Gastrocnemius medialis (tissue), 4 donors: ENCODE measurements at regions not wholly inside any gene's neighbourhood (a gene's known extent, or its start where the extent isn't known, plus 50 kb on each side); places are given as distances from the start of the nearest gene placed in this dataset.

Experiments used
- ATAC-seq, 2 donors: fragments of 150-250 bp; one replicate each; pipeline ENCODE4 v1.9.1; 2016
- DNase-seq, 2 donors: peaks; one replicate each; pipeline ENCODE4 v3.0.0-alpha.2; 2019
- H3K27ac ChIP-seq, 4 donors: fragments of 200-600 bp; sonication (generic); 1 replicate in 1 of 4; 2 replicates in 3 of 4; pipeline ENCODE4 v1.5.1; 2016 to 2018; ENCODE audit warnings: mild to moderate bottlenecking in 2 of 4, moderate library complexity in 1 of 4
- H3K27me3 ChIP-seq, 3 donors: fragments of 200-600 bp; sonication (generic) in 2 of 3; 1 replicate in 1 of 3; 2 replicates in 2 of 3; pipeline versions ENCODE4 v1.5.1 to v1.6.0; 2016 to 2019; ENCODE audit warnings: mild to moderate bottlenecking in 1 of 3, moderate library complexity in 1 of 3
- H3K36me3 ChIP-seq, 2 donors: fragments of 200-600 bp; sonication (generic) in 1 of 2; one replicate each; pipeline ENCODE4 v1.5.1; 2017 to 2018
- H3K4me1 ChIP-seq, 2 donors: fragments of 200-600 bp; sonication (generic) in 1 of 2; one replicate each; pipeline ENCODE4 v1.5.1; 2016 to 2017; ENCODE audit warnings: mild to moderate bottlenecking in 2 of 2
- H3K4me3 ChIP-seq, 4 donors: fragments of 200-600 bp; sonication (generic) in 3 of 4; 1 replicate in 1 of 4; 2 replicates in 3 of 4; pipeline ENCODE4 v1.5.1; 2016 to 2019; ENCODE audit warnings: mild to moderate bottlenecking in 2 of 4
- H3K9me3 ChIP-seq, 3 donors: fragments of 200-600 bp; sonication (generic) in 2 of 3; 1 replicate in 1 of 3; 2 replicates in 2 of 3; pipeline ENCODE4 v1.5.1; 2016 to 2019
- CTCF ChIP-seq, 5 experiments: fragments of 450-650 bp in 3 of 5; fragments of 200-600 bp in 2 of 5; sonication (generic) in 2 of 5; IDR thresholded peaks in 4 of 5; conservative IDR thresholded peaks in 1 of 5; 1 replicate in 4 of 5; 2 replicates in 1 of 5; pipeline ENCODE4 v1.5.1; 2016 to 2019; ENCODE audit warnings: antibody characterized with exemption in 5 of 5, mild to moderate bottlenecking in 3 of 5, moderate library complexity in 3 of 5
- POLR2A ChIP-seq, 2 donors: fragments of 450-650 bp; IDR thresholded peaks; one replicate each; pipeline ENCODE4 v1.6.1; 2017; ENCODE audit warnings: antibody characterized with exemption in 2 of 2, mild to moderate bottlenecking in 2 of 2, moderate library complexity in 2 of 2
- in situ Hi-C, 4 donors: fragments of 200-750 bp; cut with MboI; loops; one replicate each; pipeline versions ENCODE4 v1.15.0 to v1.8.0; 2017; ENCODE audit warnings: low sequenced_read_pairs in 4 of 4
- intact Hi-C: fragments of 100-400 bp; cut with DNase I; formaldehyde crosslinking; loops from one replicate; pipeline ENCODE4 v1.15.1; 2023; ENCODE audit warnings: low total_unique reads

- Histone ChIP-seq H3K4me1 (no peaks in the 10 kb centered on the region), H3K27me3 (no peaks in the 10 kb centered on the region), H3K9me3 (no peaks in the 10 kb centered on the region), H3K36me3 (no peaks in the 10 kb centered on the region), H3K27ac (no peak overlapping the region), H3K4me3 (no peak overlapping the region)
- in situ Hi-C loops: no loop called here
- no peak for DNase-seq
- intact Hi-C loops: no loop called here
- TF ChIP-seq POLR2A (IDR thresholded peaks at IDR 0.05) (no peak), CTCF (IDR thresholded peaks at IDR 0.05 in 4 of 5, conservative IDR thresholded peaks at IDR 0.05 in 1 of 5) (no peak)
- ATAC-seq: no peak
These were observed 145.9 kb upstream of the FBXL4 start for GRCh38 chr6:99093456-99094190.

GRCh38 chr6:99092461-99092860 lies 144.7 kb upstream of the FBXL4 start:
- Histone ChIP-seq H3K4me3 (no peak overlapping the region), H3K27me3 (no peaks in the 10 kb centered on the region), H3K4me1 (no peaks in the 10 kb centered on the region), H3K36me3 (no peaks in the 10 kb centered on the region), H3K9me3 (no peaks in the 10 kb centered on the region), H3K27ac (no peak overlapping the region)
- intact Hi-C loops (no loop called here), in situ Hi-C loops (no loop called here)
- TF ChIP-seq POLR2A (IDR thresholded peaks at IDR 0.05) (no peak), CTCF (IDR thresholded peaks at IDR 0.05 in 4 of 5, conservative IDR thresholded peaks at IDR 0.05 in 1 of 5) (no peak)
- ATAC-seq (no peak), DNase-seq (no peak)

GRCh38 chr6:99091985-99092384 lies 144.2 kb upstream of the FBXL4 start:
- Histone ChIP-seq H3K27ac (no peak overlapping the region), H3K36me3 (no peaks in the 10 kb centered on the region), H3K4me1 (no peaks in the 10 kb centered on the region), H3K9me3 (no peaks in the 10 kb centered on the region), H3K4me3 (no peak overlapping the region), H3K27me3 (no peaks in the 10 kb centered on the region)
- ATAC-seq (no peak), DNase-seq (no peak)
- TF ChIP-seq POLR2A (IDR thresholded peaks at IDR 0.05) (no peak), CTCF (IDR thresholded peaks at IDR 0.05 in 4 of 5, conservative IDR thresholded peaks at IDR 0.05 in 1 of 5) (no peak)
- intact Hi-C loops: no loop called here
- in situ Hi-C loops: no loop called here

- ATAC-seq (no peak), DNase-seq (no peak)
- no peak overlapping the region for H3K4me3 ChIP-seq
- H3K36me3 ChIP-seq: no peaks in the 10 kb centered on the region
- H3K27me3 ChIP-seq: no peaks in the 10 kb centered on the region
- no peaks in the 10 kb centered on the region for H3K9me3 ChIP-seq
- no peaks in the 10 kb centered on the region for H3K4me1 ChIP-seq
- in situ Hi-C loops: no loop called here
- H3K27ac ChIP-seq: no peak overlapping the region
- intact Hi-C loops: no loop called here
- TF ChIP-seq POLR2A (IDR thresholded peaks at IDR 0.05): no peak
- no peak for TF ChIP-seq CTCF (IDR thresholded peaks at IDR 0.05 in 4 of 5, conservative IDR thresholded peaks at IDR 0.05 in 1 of 5)
These were observed 132.4 kb upstream of the FBXL4 start for GRCh38 chr6:99080191-99080590.

- no peaks in the 10 kb centered on the region for H3K9me3 ChIP-seq
- ATAC-seq: no peak
- in situ Hi-C loops: no loop called here
- no peaks in the 10 kb centered on the region for H3K36me3 ChIP-seq
- TF ChIP-seq CTCF (IDR thresholded peaks at IDR 0.05 in 4 of 5, conservative IDR thresholded peaks at IDR 0.05 in 1 of 5) (no peak), POLR2A (IDR thresholded peaks at IDR 0.05) (no peak)
- DNase-seq: no peak
- H3K27me3 ChIP-seq: no peaks in the 10 kb centered on the region
- intact Hi-C loops: no loop called here
- no peaks in the 10 kb centered on the region for H3K4me1 ChIP-seq
- H3K4me3 ChIP-seq: no peak overlapping the region
- no peak overlapping the region for H3K27ac ChIP-seq
These were observed 131.3 kb upstream of the FBXL4 start for GRCh38 chr6:99079058-99079457.
